ENCODE measurements at regions not wholly inside any gene's neighbourhood (a gene's known extent, or its start where the extent isn't known, plus 50 kb on each side); places are given as distances from the start of the nearest gene placed in this dataset.
"Not testable (repeated sequence)": the region's sequence is repeated elsewhere in the genome, so short reads cannot be mapped to it uniquely, and the experiment has no call there.

- peak; percentile 0 for DNase-seq
Observed at GRCh38 chr11:122020902-122021301, 95.1 kb downstream of the BLID start.

- DNase-seq: no peak
Observed at GRCh38 chr11:122019908-122020694, 95.9 kb downstream of the BLID start.

GRCh38 chr11:122007601-122008071, 108.4 kb downstream of the BLID start:
- no peak for DNase-seq

- no peak for DNase-seq
Observed at GRCh38 chr11:122004446-122004845, 111.6 kb downstream of the BLID start.

GRCh38 chr11:122002926-122003325, 113.1 kb downstream of the BLID start:
- DNase-seq: no peak

GRCh38 chr11:122002047-122002446, 114.0 kb downstream of the BLID start:
- no peak for DNase-seq

GRCh38 chr11:121999651-122000050, 116.4 kb downstream of the BLID start:
- DNase-seq: no peak

- no peak for DNase-seq
Observed at GRCh38 chr11:121996574-121996973, 119.4 kb downstream of the BLID start.

GRCh38 chr11:121983901-121984300, 132.1 kb downstream of the BLID start:
- no peak for DNase-seq

- not testable (repeated sequence) for DNase-seq
Observed at GRCh38 chr11:121977914-121978313, 138.1 kb downstream of the BLID start.

- no peak for DNase-seq
Observed at GRCh38 chr11:121968638-121969037, 147.4 kb downstream of the BLID start.

GRCh38 chr11:121967131-121967704, 148.8 kb downstream of the BLID start:
- no peak for DNase-seq

GRCh38 chr11:121965330-121965729, 150.7 kb downstream of the BLID start:
- no peak for DNase-seq

GRCh38 chr11:121964591-121964990, 151.4 kb downstream of the BLID start:
- DNase-seq: no peak

- not testable (repeated sequence) for DNase-seq
Observed at GRCh38 chr11:121963846-121964245, 152.2 kb downstream of the BLID start.

- DNase-seq: no peak
Observed at GRCh38 chr11:121961321-121961801, 154.7 kb downstream of the BLID start.

GRCh38 chr11:121958971-121959325, 157.1 kb downstream of the BLID start:
- no peak for DNase-seq

GRCh38 chr11:121958323-121958970, 157.6 kb downstream of the BLID start:
- no peak for DNase-seq

- DNase-seq: no peak
Observed at GRCh38 chr11:121953122-121953521, 162.9 kb downstream of the BLID start.

GRCh38 chr11:121950160-121950559, 165.9 kb downstream of the BLID start:
- DNase-seq: no peak

- no peak for DNase-seq
Observed at GRCh38 chr11:121946514-121946913, 169.5 kb downstream of the BLID start.

GRCh38 chr11:121944556-121945230, 171.3 kb downstream of the BLID start:
- no peak for DNase-seq

GRCh38 chr11:121938076-121938475, 177.9 kb downstream of the BLID start:
- DNase-seq: no peak
